ENCODE measurements at regions not wholly inside any gene's neighbourhood (a gene's known extent, or its start where the extent isn't known, plus 50 kb on each side); places are given as distances from the start of the nearest gene placed in this dataset.
"Not testable (repeated sequence)": the region's sequence is repeated elsewhere in the genome, so short reads cannot be mapped to it uniquely, and the experiment has no call there.

GRCh38 chr13:39803156-39803555 lies 147.7 kb downstream of the COG6 start:
- no peak for DNase-seq

GRCh38 chr13:39803851-39804250 lies 148.4 kb downstream of the COG6 start:
- DNase-seq: no peak

GRCh38 chr13:39804332-39805210 lies 149.1 kb downstream of the COG6 start:
- no peak for DNase-seq

GRCh38 chr13:39809466-39809865 lies 154.0 kb downstream of the COG6 start:
- DNase-seq: no peak

- peak in 1 of 2 experiments; percentile 19 for DNase-seq
These were observed 154.8 kb downstream of the COG6 start for GRCh38 chr13:39810091-39810877.

GRCh38 chr13:39811051-39811450 lies 155.6 kb downstream of the COG6 start:
- DNase-seq: no peak

- no peak for DNase-seq
These were observed 156.2 kb downstream of the COG6 start for GRCh38 chr13:39811696-39812095.

GRCh38 chr13:39815345-39816111 lies 160.1 kb downstream of the COG6 start:
- no peak for DNase-seq

GRCh38 chr13:39816936-39817335 lies 161.5 kb downstream of the COG6 start:
- DNase-seq: no peak

- no peak for DNase-seq
These were observed 163.5 kb downstream of the COG6 start for GRCh38 chr13:39818953-39819352.

- no peak for DNase-seq
These were observed 165.1 kb downstream of the COG6 start for GRCh38 chr13:39820606-39821005.

- DNase-seq: no peak
These were observed 166.5 kb downstream of the COG6 start for GRCh38 chr13:39821977-39822376.

- no peak for DNase-seq
These were observed 167.0 kb downstream of the COG6 start for GRCh38 chr13:39822437-39822836.

- DNase-seq: no peak
These were observed 167.7 kb downstream of the COG6 start for GRCh38 chr13:39823063-39823713.

GRCh38 chr13:39825886-39826285 lies 170.4 kb downstream of the COG6 start:
- DNase-seq: no peak

- DNase-seq: no peak
These were observed 179.8 kb downstream of the COG6 start for GRCh38 chr13:39835253-39835652.

GRCh38 chr13:39836038-39836437 lies 180.6 kb downstream of the COG6 start:
- DNase-seq: no peak

- DNase-seq: not testable (repeated sequence)
These were observed 182.4 kb downstream of the COG6 start for GRCh38 chr13:39837866-39838265.

- DNase-seq: no peak
These were observed 184.7 kb downstream of the COG6 start for GRCh38 chr13:39840201-39840600.

GRCh38 chr13:39847336-39847735 lies 191.9 kb downstream of the COG6 start:
- DNase-seq: no peak

- DNase-seq: no peak
These were observed 199.8 kb downstream of the COG6 start for GRCh38 chr13:39855236-39855635.

- no peak for DNase-seq
These were observed 201.3 kb downstream of the COG6 start for GRCh38 chr13:39856714-39857113.

GRCh38 chr13:39858794-39859193 lies 203.3 kb downstream of the COG6 start:
- no peak for DNase-seq

Measured in NCI-H526 (cell line).